Calu3 (cell line): ENCODE measurements at regions not wholly inside any gene's neighbourhood (a gene's known extent, or its start where the extent isn't known, plus 50 kb on each side); places are given as distances from the start of the nearest gene placed in this dataset.

Experiments used
- BruUV-seq: library from RNA; stranded (reverse); fragments of 400-500 nt; replicated peaks from 2 replicates; lab custom pipeline; 2021; lab: Mats Ljungman, UMichigan
- CTCF ChIA-PET: fragments of 300-600 bp; sonication (Branson Sonifier 250); formaldehyde crosslinking; loops from one replicate; lab custom pipeline; 2022; ENCODE audit warnings: antibody characterized with exemption; lab: Charles Lee
- DNase-seq: peaks from one replicate; pipeline ENCODE4 v3.0.0; 2022
- H3K27ac Mint-ChIP-seq: one replicate; pipeline ENCODE4 v1.8.0; 2022; ENCODE audit warnings: mixed read lengths; ENCODE audit not compliant: unreplicated experiment
- H3K27me3 Mint-ChIP-seq: one replicate; pipeline ENCODE4 v1.8.0; 2022; ENCODE audit warnings: mixed read lengths; ENCODE audit not compliant: unreplicated experiment
- H3K36me3 Mint-ChIP-seq: one replicate; pipeline ENCODE4 v1.8.0; 2022; ENCODE audit warnings: mild to moderate bottlenecking, moderate library complexity, mixed read lengths; ENCODE audit not compliant: insufficient read depth, unreplicated experiment
- H3K4me1 Mint-ChIP-seq: one replicate; pipeline ENCODE4 v1.8.0; 2022; ENCODE audit warnings: mild to moderate bottlenecking, low read depth, mixed read lengths; ENCODE audit not compliant: unreplicated experiment
- H3K4me3 Mint-ChIP-seq: one replicate; pipeline ENCODE4 v1.8.0; 2022; ENCODE audit warnings: mild to moderate bottlenecking, low read depth, moderate library complexity, mixed read lengths; ENCODE audit not compliant: unreplicated experiment
- H3K9me3 Mint-ChIP-seq: one replicate; pipeline ENCODE4 v1.8.0; 2022; ENCODE audit warnings: low read depth, mixed read lengths; ENCODE audit not compliant: unreplicated experiment
- intact Hi-C: fragments of 100-400 bp; cut with micrococcal nuclease; formaldehyde crosslinking; loops from one replicate; pipeline ENCODE4 v1.10.0; 2022; ENCODE audit not compliant: unreplicated experiment
- TF ChIP-seq, protein P1 (sequence below): fragments of 200-600 bp; IDR thresholded peaks from one replicate; pipeline ENCODE4 v1.8.0; 2022; ENCODE audit warnings: antibody characterized with exemption; ENCODE audit not compliant: unreplicated experiment

DNA sequence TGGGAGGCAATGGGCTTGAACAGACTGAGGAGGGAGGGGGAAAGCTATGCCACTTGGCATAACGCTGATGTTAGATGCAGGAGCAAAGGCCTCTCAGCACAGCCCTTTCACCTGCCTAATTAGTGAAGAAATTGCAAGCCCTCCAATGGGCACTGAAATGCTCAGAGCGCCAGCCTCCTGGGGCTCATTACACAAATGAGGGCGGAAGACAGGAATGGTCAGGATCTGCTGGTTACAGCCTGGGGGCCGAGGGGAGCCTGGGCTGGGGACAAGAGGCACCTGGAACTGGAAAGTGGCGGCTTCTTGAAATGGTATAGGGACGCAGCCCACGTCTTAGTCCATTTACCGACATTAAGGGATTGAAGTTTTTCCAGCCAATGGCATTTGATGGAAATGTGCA, 50.2 kb upstream of the PLET1 start:
- intact Hi-C loops = no loop called here
- no peak for DNase-seq
- Mint-ChIP-seq H3K27ac (no peak overlapping the region), H3K4me3 (no peak overlapping the region), H3K27me3 (no peaks in the 10 kb centered on the region), H3K9me3 (peaks cover 6% of the 10 kb centered on the region), H3K4me1 (no peaks in the 10 kb centered on the region), H3K36me3 (no peaks in the 10 kb centered on the region)
- CTCF ChIA-PET = no interaction called here
- TF ChIP-seq, protein P1, sequence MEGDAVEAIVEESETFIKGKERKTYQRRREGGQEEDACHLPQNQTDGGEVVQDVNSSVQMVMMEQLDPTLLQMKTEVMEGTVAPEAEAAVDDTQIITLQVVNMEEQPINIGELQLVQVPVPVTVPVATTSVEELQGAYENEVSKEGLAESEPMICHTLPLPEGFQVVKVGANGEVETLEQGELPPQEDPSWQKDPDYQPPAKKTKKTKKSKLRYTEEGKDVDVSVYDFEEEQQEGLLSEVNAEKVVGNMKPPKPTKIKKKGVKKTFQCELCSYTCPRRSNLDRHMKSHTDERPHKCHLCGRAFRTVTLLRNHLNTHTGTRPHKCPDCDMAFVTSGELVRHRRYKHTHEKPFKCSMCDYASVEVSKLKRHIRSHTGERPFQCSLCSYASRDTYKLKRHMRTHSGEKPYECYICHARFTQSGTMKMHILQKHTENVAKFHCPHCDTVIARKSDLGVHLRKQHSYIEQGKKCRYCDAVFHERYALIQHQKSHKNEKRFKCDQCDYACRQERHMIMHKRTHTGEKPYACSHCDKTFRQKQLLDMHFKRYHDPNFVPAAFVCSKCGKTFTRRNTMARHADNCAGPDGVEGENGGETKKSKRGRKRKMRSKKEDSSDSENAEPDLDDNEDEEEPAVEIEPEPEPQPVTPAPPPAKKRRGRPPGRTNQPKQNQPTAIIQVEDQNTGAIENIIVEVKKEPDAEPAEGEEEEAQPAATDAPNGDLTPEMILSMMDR = no peak
- BruUV-seq = no TSS peak

DNA sequence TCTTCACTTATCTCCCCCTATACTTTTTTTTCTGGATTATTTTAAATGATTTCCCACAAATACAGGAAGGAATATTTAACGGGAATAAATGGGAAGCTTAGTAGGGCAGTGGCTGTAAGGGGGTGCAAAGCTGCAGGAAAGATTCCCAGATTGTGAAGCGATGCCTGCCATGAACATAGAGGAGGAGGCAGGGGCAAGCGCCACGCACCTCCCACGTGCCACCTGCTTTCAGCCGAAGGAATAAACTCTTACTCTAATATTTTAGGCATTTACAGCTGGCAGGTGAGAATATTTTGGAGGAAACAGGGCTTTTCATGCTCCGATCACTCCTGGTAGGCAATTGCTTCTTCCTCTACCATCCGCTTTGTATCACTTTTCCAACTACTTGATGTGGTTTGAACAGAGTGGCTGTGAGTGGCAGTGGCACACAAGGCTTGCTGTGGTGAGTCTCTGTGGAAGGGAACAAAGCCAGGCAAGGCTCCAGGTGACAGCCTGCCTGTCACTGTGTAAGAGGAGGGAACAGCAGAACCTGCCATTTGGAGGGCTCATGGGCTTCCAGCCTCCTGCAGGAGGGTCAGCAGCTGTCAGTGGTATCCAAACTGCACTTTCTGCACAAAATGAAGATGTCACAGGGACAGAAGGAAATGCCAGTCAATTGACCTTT, 54.5 kb upstream of the PLET1 start:
- TF ChIP-seq, protein P1 = no peak
- no peaks in the 10 kb centered on the region for H3K9me3 Mint-ChIP-seq
- BruUV-seq = no TSS peak
- no peak overlapping the region for H3K4me3 Mint-ChIP-seq
- CTCF ChIA-PET = no interaction called here
- H3K27ac Mint-ChIP-seq = no peak overlapping the region
- H3K27me3 Mint-ChIP-seq = no peaks in the 10 kb centered on the region
- no peaks in the 10 kb centered on the region for H3K36me3 Mint-ChIP-seq
- DNase-seq = no peak
- peaks cover 16% of the 10 kb centered on the region for H3K4me1 Mint-ChIP-seq
- intact Hi-C loops = no loop called here

DNA sequence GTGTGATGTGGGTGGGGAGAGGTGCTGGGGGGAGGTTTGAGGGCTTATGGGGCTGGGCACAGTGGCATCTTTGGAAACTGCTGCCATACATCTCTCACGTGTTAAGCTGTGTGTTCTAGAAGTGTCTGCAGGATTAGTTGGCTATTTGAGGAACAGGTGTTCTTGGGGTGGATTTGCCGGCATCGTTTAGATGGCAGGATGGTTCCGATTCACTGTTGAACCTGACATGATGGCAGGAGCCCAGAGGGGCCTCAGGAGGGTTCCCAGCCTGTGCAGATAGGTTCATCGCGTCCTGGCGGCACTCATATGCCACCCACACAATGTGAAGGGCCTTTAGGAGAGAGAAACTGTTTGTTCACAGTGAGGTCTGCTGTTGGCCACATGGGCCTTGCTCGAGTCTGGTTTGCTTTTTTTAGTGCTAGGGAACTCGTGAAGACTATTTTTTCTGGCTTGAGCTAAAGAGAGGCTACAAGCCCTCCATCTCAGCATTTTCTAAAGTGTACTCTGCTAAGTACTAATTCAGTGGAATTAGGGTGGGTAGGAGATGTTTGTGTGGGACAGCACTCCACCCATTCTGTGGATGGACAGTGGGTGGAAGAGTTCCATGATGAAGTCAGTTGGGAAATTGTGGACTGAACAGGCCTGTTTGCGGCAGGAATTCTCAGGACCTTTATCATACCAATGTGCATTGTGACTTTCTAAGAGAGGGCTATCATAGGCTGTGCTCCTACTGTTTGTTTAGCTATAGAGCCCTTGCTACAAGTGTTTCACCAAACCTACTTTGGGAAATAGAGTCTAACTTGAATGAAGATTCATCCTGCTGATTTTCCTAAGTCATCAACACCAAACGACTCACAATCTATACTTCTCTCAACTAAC, 55.4 kb upstream of the PLET1 start:
- intact Hi-C loops = no loop called here
- Mint-ChIP-seq H3K27me3 (no peaks in the 10 kb centered on the region), H3K36me3 (peaks cover 4% of the 10 kb centered on the region), H3K9me3 (no peaks in the 10 kb centered on the region), H3K4me3 (no peak overlapping the region), H3K4me1 (peaks cover 25% of the 10 kb centered on the region), H3K27ac (no peak overlapping the region)
- CTCF ChIA-PET = no interaction called here
- DNase-seq = no peak
- no TSS peak for BruUV-seq
- TF ChIP-seq, protein P1 = no peak

DNA sequence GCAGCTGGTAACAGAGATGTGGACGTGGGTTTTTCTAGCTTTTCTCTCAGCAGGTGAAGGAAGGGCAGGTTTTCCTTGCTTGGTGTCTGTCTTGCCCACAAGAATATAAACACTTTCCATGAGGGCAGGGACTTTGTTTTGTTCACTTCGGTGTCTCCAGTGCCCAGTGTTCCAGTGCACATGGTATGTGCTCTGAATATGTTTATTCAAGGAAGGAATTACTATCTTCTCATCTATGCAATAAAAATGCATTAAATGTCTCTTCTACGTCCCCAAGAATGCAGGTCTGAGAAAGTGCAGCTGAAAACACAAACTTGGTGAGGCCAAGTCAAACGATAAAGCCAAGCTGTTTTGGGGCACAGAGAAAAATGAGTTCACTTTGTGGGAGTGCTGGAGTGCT, 56.3 kb upstream of the PLET1 start:
- no TSS peak for BruUV-seq
- peaks cover 34% of the 10 kb centered on the region for H3K4me1 Mint-ChIP-seq
- H3K9me3 Mint-ChIP-seq = no peaks in the 10 kb centered on the region
- H3K36me3 Mint-ChIP-seq = peaks cover 4% of the 10 kb centered on the region
- intact Hi-C loops = no loop called here
- no peak overlapping the region for H3K4me3 Mint-ChIP-seq
- H3K27ac Mint-ChIP-seq = no peak overlapping the region
- H3K27me3 Mint-ChIP-seq = no peaks in the 10 kb centered on the region
- TF ChIP-seq, protein P1 = no peak
- CTCF ChIA-PET = no interaction called here
- DNase-seq = no peak
